Tibial artery (tissue), 4 donors: ENCODE measurements at regions not wholly inside any gene's neighbourhood (a gene's known extent, or its start where the extent isn't known, plus 50 kb on each side); places are given as distances from the start of the nearest gene placed in this dataset.
"Not testable (repeated sequence)": the region's sequence is repeated elsewhere in the genome, so short reads cannot be mapped to it uniquely, and the experiment has no call there.

ENCODE experiments used
- DNase-seq, 2 donors: peaks; one replicate each; pipeline ENCODE4 v3.0.0-alpha.2; 2019
- H3K27ac ChIP-seq, 2 donors: fragments of 200-600 bp; sonication (generic) in 1 of 2; 1 replicate in 1 of 2; 2 replicates in 1 of 2; pipeline ENCODE4 v1.5.1; 2018 to 2019; ENCODE audit warnings: mild to moderate bottlenecking in 1 of 2
- H3K27me3 ChIP-seq, 2 donors: fragments of 200-600 bp; sonication (generic) in 1 of 2; one replicate each; pipeline versions ENCODE4 v1.5.1 to v1.6.0; 2016 to 2019
- H3K36me3 ChIP-seq, 3 donors: fragments of 200-600 bp; sonication (generic) in 2 of 3; one replicate each; pipeline ENCODE4 v1.5.1; 2016 to 2019; ENCODE audit warnings: mild to moderate bottlenecking in 2 of 3
- H3K4me1 ChIP-seq, 4 donors: fragments of 200-600 bp; sonication (generic) in 2 of 4; 1 replicate in 3 of 4; 2 replicates in 1 of 4; pipeline ENCODE4 v1.5.1; 2016 to 2019
- H3K4me3 ChIP-seq, 2 donors: fragments of 200-600 bp; sonication (generic) in 1 of 2; 1 replicate in 1 of 2; 2 replicates in 1 of 2; pipeline ENCODE4 v1.5.1; 2018 to 2019; ENCODE audit warnings: mild to moderate bottlenecking in 2 of 2
- H3K9me3 ChIP-seq, 3 donors: fragments of 200-600 bp; sonication (generic) in 1 of 3; one replicate each; pipeline ENCODE4 v1.5.1; 2016 to 2019
- CTCF ChIP-seq, 2 experiments: fragments of 200-600 bp in 1 of 2; fragments of 450-650 bp in 1 of 2; IDR thresholded peaks; one replicate each; pipeline ENCODE4 v1.5.1; 2017 to 2019; ENCODE audit warnings: antibody characterized with exemption in 2 of 2, mild to moderate bottlenecking in 1 of 2, moderate library complexity in 1 of 2
- intact Hi-C: fragments of 100-400 bp; cut with DNase I; formaldehyde crosslinking; loops from one replicate; pipeline ENCODE4 v1.15.0; 2023; ENCODE audit warnings: low total_unique reads

DNA sequence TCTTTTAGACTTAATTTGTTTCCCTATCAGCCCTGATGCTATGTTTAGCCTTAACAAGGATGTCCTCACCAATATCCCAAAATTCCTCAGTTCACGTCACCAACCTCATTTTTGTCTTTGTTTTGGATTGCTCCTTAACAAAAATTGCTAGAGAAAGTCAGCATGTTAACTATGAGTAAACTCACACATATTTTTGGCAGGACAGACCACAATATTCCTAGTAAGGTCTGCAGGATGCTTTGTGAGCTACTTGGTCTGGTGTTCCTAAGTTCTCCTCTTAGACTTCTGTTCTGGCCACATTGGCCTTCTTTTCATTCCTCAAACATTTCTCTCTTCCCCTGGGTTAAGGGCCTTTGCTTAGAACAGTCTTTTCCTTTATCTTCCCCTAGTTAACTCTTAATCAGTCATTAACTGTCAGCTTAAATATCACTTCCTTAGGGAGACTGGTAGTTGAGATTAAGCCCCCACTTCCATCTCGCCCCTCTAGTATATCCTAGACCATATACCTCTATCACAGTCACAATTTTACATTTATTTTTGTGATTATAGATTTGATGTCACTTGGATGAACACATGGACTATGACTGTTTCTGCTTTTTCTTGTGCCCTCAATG, 116.2 kb downstream of the ADCYAP1 start:
- Histone ChIP-seq H3K9me3 (no peaks in the 10 kb centered on the region), H3K27me3 (no peaks in the 10 kb centered on the region), H3K36me3 (no peaks in the 10 kb centered on the region), H3K4me1 (peaks cover 0 to 40% (median 6%) of the 10 kb centered on the region in 4 donors), H3K27ac (no peak overlapping the region), H3K4me3 (no peak overlapping the region)
- DNase-seq: no peak
- TF ChIP-seq CTCF (IDR thresholded peaks at IDR 0.05): no peak
- intact Hi-C loops: no loop called here

DNA sequence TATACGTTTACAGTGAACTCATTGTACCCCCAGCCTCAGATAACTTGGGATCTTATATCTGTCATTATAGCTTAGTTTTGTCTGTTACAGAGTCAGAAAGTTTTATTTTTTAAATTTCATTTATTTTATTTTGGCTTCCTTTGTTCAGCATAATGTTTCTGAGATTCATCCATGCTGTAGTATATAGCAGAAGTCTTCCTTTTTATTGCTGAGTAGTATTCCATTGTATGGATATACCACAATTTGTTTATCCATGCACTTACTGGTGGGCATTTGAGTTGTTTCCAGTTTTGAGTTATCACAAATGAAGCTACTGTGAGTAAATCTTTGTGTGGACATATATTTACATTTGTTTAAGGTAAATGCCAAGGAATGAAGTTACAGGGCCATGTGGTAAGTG, 122.3 kb downstream of the ADCYAP1 start:
- intact Hi-C loops: no loop called here
- no peaks in the 10 kb centered on the region for H3K27me3 ChIP-seq
- no peak overlapping the region for H3K4me3 ChIP-seq
- H3K9me3 ChIP-seq: peaks cover 0 to 10% (median 7%) of the 10 kb centered on the region in 3 donors
- no peak for DNase-seq
- H3K4me1 ChIP-seq: no peaks in the 10 kb centered on the region
- H3K27ac ChIP-seq: no peak overlapping the region
- no peak for TF ChIP-seq CTCF (IDR thresholded peaks at IDR 0.05)
- no peaks in the 10 kb centered on the region for H3K36me3 ChIP-seq

DNA sequence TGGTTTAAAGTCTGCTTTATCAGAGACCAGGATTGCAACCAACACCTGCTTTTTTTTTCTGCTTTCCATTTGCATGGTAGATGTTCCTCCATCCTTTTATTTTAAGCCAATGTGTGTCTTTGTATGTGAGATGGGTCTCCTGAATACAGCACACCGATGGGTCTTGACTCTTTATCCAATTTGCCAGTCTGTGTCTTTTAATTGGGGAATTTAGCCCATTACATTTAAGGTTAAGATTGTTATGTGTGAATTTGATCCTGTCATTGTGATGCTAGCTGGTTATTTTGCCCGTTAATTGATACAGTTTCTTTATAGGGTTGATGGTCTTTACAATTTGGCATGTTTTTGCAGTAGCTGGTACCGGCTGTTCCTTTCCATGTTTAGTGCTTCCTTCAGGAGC, 128.4 kb downstream of the ADCYAP1 start:
- H3K36me3 ChIP-seq, H3K4me3 ChIP-seq, H3K4me1 ChIP-seq, DNase-seq, H3K27me3 ChIP-seq, intact Hi-C loops, H3K27ac ChIP-seq: not testable (repeated sequence)
- H3K9me3 ChIP-seq: peaks cover 0 to 10% (median 3%) of the 10 kb centered on the region in 3 donors

DNA sequence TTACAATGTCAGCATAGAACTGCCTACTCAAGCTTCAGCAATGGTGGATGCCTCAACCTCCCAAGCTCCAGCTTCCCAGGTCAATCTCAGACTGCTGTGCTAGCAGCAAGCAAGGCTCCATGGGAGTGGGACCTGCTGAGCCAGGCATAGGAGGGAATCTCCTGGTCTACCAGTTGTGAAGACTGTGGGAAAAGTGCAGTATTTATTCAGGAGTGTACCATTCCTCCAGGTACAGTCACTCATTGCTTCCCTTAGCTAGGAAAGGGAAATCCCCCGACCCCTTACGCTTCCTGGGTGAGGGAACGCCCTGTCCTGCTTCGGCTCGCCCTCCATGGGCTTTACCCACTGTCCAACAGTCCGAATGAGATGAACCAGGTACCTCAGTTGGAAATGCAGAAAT, 130.3 kb downstream of the ADCYAP1 start:
- no peak for DNase-seq
- no peaks in the 10 kb centered on the region for H3K36me3 ChIP-seq
- intact Hi-C loops: no loop called here
- H3K9me3 ChIP-seq: peaks cover 0 to 10% (median 3%) of the 10 kb centered on the region in 3 donors
- no peaks in the 10 kb centered on the region for H3K27me3 ChIP-seq
- no peak overlapping the region for H3K4me3 ChIP-seq
- no peak for TF ChIP-seq CTCF (IDR thresholded peaks at IDR 0.05)
- no peak overlapping the region for H3K27ac ChIP-seq
- H3K4me1 ChIP-seq: no peaks in the 10 kb centered on the region

DNA sequence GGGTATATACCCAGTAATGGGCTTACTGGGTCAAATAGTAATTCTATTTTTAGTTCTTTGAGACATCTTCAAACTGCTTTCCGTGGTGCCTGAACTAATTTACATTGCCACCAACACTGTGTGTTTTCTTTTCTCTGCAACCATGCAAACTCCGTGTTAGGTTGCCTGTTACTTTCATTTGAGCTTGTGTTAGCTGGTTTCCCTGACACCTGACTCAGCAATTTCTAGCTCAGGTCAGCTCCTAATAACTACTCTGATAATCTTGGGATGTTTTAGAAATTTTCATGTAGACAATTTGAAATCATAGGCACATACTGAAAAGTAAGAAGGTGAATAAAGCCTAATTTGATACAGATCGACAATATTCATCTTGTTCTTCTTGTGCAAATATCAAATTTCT, 132.3 kb downstream of the ADCYAP1 start:
- Histone ChIP-seq H3K9me3 (no peaks in the 10 kb centered on the region), H3K4me3 (no peak overlapping the region), H3K4me1 (no peaks in the 10 kb centered on the region), H3K36me3 (no peaks in the 10 kb centered on the region), H3K27me3 (no peaks in the 10 kb centered on the region), H3K27ac (no peak overlapping the region)
- DNase-seq: no peak
- intact Hi-C loops: no loop called here
- no peak for TF ChIP-seq CTCF (IDR thresholded peaks at IDR 0.05)

- Histone ChIP-seq H3K4me3 (no peak overlapping the region), H3K27ac (no peak overlapping the region), H3K9me3 (no peaks in the 10 kb centered on the region), H3K4me1 (no peaks in the 10 kb centered on the region), H3K36me3 (no peaks in the 10 kb centered on the region), H3K27me3 (no peaks in the 10 kb centered on the region)
- no peak for DNase-seq
- no peak for TF ChIP-seq CTCF (IDR thresholded peaks at IDR 0.05)
- intact Hi-C loops: no loop called here
Observed at GRCh38 chr18:1037776-1038175, 133.1 kb downstream of the ADCYAP1 start.
